ENCODE measurements at regions not wholly inside any gene's neighbourhood (a gene's known extent, or its start where the extent isn't known, plus 50 kb on each side); places are given as distances from the start of the nearest gene placed in this dataset.

DNA sequence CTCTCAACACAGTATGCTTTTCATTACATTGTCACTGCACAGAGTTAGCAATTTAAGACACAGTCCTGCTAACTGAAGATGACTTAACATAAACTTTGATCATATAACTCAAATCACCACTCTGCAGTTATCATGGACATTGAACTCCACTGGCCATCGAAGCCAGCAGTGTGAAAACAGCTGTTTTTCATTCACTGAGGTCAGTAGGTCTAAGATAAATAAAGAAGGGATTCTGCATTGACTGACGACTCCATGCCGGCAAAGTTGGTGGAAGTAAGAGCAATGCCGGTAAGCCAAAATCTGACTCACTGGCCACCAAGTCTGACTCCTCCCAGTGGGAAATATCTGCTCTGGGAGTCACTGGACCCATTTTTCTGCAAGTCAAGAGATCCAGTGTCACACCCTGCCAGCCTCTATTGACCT, 449.9 kb upstream of the ANKRD30A start:
- no peak for TF ChIP-seq EZH2 (IDR thresholded peaks at IDR 0.05; ENCODE audit: low read length, missing control alignments)
- TF ChIP-seq, protein P1, sequence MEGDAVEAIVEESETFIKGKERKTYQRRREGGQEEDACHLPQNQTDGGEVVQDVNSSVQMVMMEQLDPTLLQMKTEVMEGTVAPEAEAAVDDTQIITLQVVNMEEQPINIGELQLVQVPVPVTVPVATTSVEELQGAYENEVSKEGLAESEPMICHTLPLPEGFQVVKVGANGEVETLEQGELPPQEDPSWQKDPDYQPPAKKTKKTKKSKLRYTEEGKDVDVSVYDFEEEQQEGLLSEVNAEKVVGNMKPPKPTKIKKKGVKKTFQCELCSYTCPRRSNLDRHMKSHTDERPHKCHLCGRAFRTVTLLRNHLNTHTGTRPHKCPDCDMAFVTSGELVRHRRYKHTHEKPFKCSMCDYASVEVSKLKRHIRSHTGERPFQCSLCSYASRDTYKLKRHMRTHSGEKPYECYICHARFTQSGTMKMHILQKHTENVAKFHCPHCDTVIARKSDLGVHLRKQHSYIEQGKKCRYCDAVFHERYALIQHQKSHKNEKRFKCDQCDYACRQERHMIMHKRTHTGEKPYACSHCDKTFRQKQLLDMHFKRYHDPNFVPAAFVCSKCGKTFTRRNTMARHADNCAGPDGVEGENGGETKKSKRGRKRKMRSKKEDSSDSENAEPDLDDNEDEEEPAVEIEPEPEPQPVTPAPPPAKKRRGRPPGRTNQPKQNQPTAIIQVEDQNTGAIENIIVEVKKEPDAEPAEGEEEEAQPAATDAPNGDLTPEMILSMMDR (conservative IDR thresholded peaks at IDR 0.05 in 1 of 2, IDR thresholded peaks at IDR 0.05 in 1 of 2; ENCODE audit: low read depth in 1 of 2, low read length in 2 of 2), result no peak

Data from fibroblast of lung (primary cell).